ENCODE measurements at regions not wholly inside any gene's neighbourhood (a gene's known extent, or its start where the extent isn't known, plus 50 kb on each side); places are given as distances from the start of the nearest gene placed in this dataset.

- DNase-seq (ENCODE audit: extremely low spot score): no peak
- intact Hi-C loops (cut with DNase I): no loop called here
- H3K27ac ChIP-seq (replicated peaks in 1 of 4): no peak overlapping the region
These were observed 55.0 kb upstream of the ITGA6 start for GRCh38 chr2:172372436-172372835.

GRCh38 chr2:172373076-172373475 is 54.3 kb upstream of the ITGA6 start:
- Histone ChIP-seq H3K4me3 (no peak overlapping the region), H3K36me3 (no peaks in the 10 kb centered on the region), H3K27me3 (no peaks in the 10 kb centered on the region), H3K27ac (replicated peaks in 1 of 4) (no peak overlapping the region), H3K4me1 (peaks cover 0 to 21% (median 3%) of the 10 kb centered on the region in 4 donors), H3K9me3 (peaks cover 0 to 18% (median 10%) of the 10 kb centered on the region in 4 donors)
- WGBS: 73% methylated on average over 5 of the region's 5 CpGs
- DNase-seq (ENCODE audit: extremely low spot score): no peak
- intact Hi-C loops (cut with DNase I): no loop called here
- TF ChIP-seq EP300 (IDR thresholded peaks at IDR 0.05) (no peak), POLR2AphosphoS5 (IDR thresholded peaks at IDR 0.05) (no peak), CTCF (IDR thresholded peaks at IDR 0.05) (no peak), POLR2A (IDR thresholded peaks at IDR 0.05; ENCODE audit: low read depth) (no peak)

More at GRCh38 chr2:172372436-172372835, 55.0 kb upstream of the ITGA6 start:
- Histone ChIP-seq H3K36me3 (no peaks in the 10 kb centered on the region), H3K9me3 (peaks cover 0 to 22% (median 10%) of the 10 kb centered on the region in 4 donors), H3K27me3 (no peaks in the 10 kb centered on the region), H3K4me3 (no peak overlapping the region), H3K4me1 (peaks cover 0 to 16% (median 3%) of the 10 kb centered on the region in 4 donors)
- TF ChIP-seq CTCF (IDR thresholded peaks at IDR 0.05) (no peak), POLR2A (IDR thresholded peaks at IDR 0.05; ENCODE audit: low read depth) (no peak), POLR2AphosphoS5 (IDR thresholded peaks at IDR 0.05) (no peak), EP300 (IDR thresholded peaks at IDR 0.05) (no peak)

GRCh38 chr2:172373766-172374165 is 53.6 kb upstream of the ITGA6 start:
- Histone ChIP-seq H3K36me3 (no peaks in the 10 kb centered on the region), H3K27ac (replicated peaks in 1 of 4) (no peak overlapping the region), H3K9me3 (peaks cover 0 to 14% (median 7%) of the 10 kb centered on the region in 4 donors), H3K27me3 (no peaks in the 10 kb centered on the region), H3K4me3 (no peak overlapping the region), H3K4me1 (peaks cover 0 to 21% (median 3%) of the 10 kb centered on the region in 4 donors)
- TF ChIP-seq CTCF (IDR thresholded peaks at IDR 0.05) (no peak), POLR2AphosphoS5 (IDR thresholded peaks at IDR 0.05) (no peak), POLR2A (IDR thresholded peaks at IDR 0.05; ENCODE audit: low read depth) (no peak), EP300 (IDR thresholded peaks at IDR 0.05) (no peak)
- WGBS: 78% methylated on average over 3 of the region's 3 CpGs
- DNase-seq (ENCODE audit: extremely low spot score): no peak
- intact Hi-C loops (cut with DNase I): no loop called here

DNA sequence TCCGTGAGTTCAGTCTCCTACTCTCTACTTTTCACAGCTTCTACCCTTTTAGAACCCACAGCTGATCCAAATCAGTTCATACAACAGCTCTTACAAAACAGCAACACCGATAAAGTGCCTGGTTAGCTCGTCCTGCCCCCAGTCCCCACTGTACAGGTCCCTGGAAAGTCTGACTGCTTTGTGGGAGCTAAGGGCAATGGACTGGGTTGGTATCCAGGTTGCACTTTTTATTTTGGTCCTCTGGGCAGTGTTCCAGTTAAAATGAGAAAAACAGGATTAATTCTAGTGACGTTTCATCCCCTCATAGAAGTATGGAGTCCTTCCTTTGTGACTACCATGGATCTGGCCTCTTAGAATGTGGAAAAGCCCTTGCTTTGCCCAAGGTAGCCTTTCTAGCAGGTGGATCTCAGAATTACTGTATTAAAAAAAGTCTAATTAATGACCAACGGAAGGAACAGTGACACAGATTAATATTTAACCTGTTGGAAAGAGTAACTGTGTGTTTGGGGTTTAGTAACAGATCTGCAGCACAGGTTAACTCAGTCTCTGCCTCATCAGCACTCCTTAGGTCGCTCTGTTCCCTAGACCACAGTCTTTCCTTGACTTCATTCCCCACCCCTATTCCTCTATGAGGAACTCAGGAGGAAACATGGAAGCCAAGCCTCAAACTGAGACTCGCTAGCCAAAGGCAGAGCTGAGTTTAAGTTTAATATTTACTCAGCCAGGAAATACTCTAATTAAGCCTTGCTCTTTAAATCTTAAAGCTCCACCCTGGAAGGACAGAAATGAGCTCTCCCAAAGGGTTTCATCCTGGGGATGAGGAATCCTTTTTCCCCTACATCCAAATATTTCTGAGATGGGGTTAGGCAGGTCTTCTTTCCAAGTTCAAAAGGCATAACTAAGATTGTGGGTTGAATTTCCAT is 52.8 kb upstream of the ITGA6 start:
- no peak for TF ChIP-seq POLR2AphosphoS5 (IDR thresholded peaks at IDR 0.05)
- TF ChIP-seq POLR2A (IDR thresholded peaks at IDR 0.05; ENCODE audit: low read depth): no peak
- TF ChIP-seq EP300 (IDR thresholded peaks at IDR 0.05): no peak
- no peak for TF ChIP-seq CTCF (IDR thresholded peaks at IDR 0.05)

More for the DNA sequence above, 52.8 kb upstream of the ITGA6 start:
- intact Hi-C loops (cut with DNase I): no loop called here
- H3K36me3 ChIP-seq: no peaks in the 10 kb centered on the region
- H3K9me3 ChIP-seq: peaks cover 0 to 6% (median 3%) of the 10 kb centered on the region in 4 donors
- no peak for DNase-seq (ENCODE audit: extremely low spot score)
- peaks cover 0 to 21% (median 3%) of the 10 kb centered on the region in 4 donors for H3K4me1 ChIP-seq
- H3K27ac ChIP-seq (replicated peaks in 1 of 4): no peak overlapping the region
- WGBS: 76% methylated on average over 7 of the region's 7 CpGs
- no peaks in the 10 kb centered on the region for H3K27me3 ChIP-seq
- H3K4me3 ChIP-seq: no peak overlapping the region
